Fibroblast of lung (primary cell): ENCODE measurements at regions not wholly inside any gene's neighbourhood (a gene's known extent, or its start where the extent isn't known, plus 50 kb on each side); places are given as distances from the start of the nearest gene placed in this dataset.

Experiments used
- DNase-seq, 2 donors: peaks; one replicate each; pipeline versions ENCODE4 v3.0.0 to v3.0.0-alpha.2; 2010; ENCODE audit warnings: low read depth in 2 of 2
- H2AFZ ChIP-seq: 2 replicates; pipeline ENCODE4 v1.5.1; 2012; ENCODE audit warnings: low read length, control low read depth, inconsistent platforms
- H3K27ac ChIP-seq: 2 replicates; pipeline ENCODE4 v1.5.1; 2011; ENCODE audit warnings: low read length, control low read depth; ENCODE audit not compliant: insufficient read depth
- H3K27me3 ChIP-seq: 2 replicates; pipeline ENCODE4 v1.5.1; 2011; ENCODE audit warnings: mild to moderate bottlenecking, low read length; ENCODE audit not compliant: control insufficient read depth, insufficient read depth
- H3K36me3 ChIP-seq: 2 replicates; pipeline ENCODE4 v1.5.1; 2011; ENCODE audit warnings: low read length; ENCODE audit not compliant: control insufficient read depth, insufficient read depth
- H3K4me1 ChIP-seq: 2 replicates; pipeline ENCODE4 v1.5.1; 2011; ENCODE audit warnings: low read length; ENCODE audit not compliant: control insufficient read depth, insufficient read depth; ENCODE audit errors: extremely low read depth
- H3K4me2 ChIP-seq: 2 replicates; pipeline ENCODE4 v1.5.1; 2011; ENCODE audit warnings: low read length, control low read depth; ENCODE audit not compliant: insufficient read depth; ENCODE audit errors: extremely low read depth
- H3K4me3 ChIP-seq, 4 experiments: fragments of 200-600 bp in 1 of 4; sonication (generic) in 1 of 4; replicated peaks in 1 of 4; 2 replicates each; pipeline ENCODE4 v1.5.1; 2011 to 2016; ENCODE audit warnings: low read length in 4 of 4, low read depth in 3 of 4, mild to moderate bottlenecking in 3 of 4, control low read depth in 2 of 4, inconsistent platforms in 1 of 4, mixed read lengths in 1 of 4; ENCODE audit not compliant: insufficient read depth in 1 of 4; ENCODE audit errors: control extremely low read depth in 1 of 4
- H3K79me2 ChIP-seq: 2 replicates; pipeline ENCODE4 v1.5.1; 2012; ENCODE audit warnings: mild to moderate bottlenecking, low read length, inconsistent platforms; ENCODE audit not compliant: control insufficient read depth, insufficient read depth
- H3K9ac ChIP-seq: 2 replicates; pipeline ENCODE4 v1.5.1; 2011; ENCODE audit warnings: mild to moderate bottlenecking, low read length, control low read depth; ENCODE audit not compliant: insufficient read depth
- H3K9me3 ChIP-seq: 2 replicates; pipeline ENCODE4 v1.5.1; 2012; ENCODE audit warnings: low read depth, low read length; ENCODE audit not compliant: control insufficient read depth, insufficient read depth
- H4K20me1 ChIP-seq: 2 replicates; pipeline ENCODE4 v1.5.1; 2011; ENCODE audit warnings: low read length; ENCODE audit not compliant: control insufficient read depth, insufficient read depth; ENCODE audit errors: extremely low read depth
- CTCF ChIP-seq, 2 donors: IDR thresholded peaks in 1 of 2; conservative IDR thresholded peaks in 1 of 2; 1 replicate in 1 of 2; 2 replicates in 1 of 2; pipeline ENCODE4 v1.5.1; 2011 to 2012; ENCODE audit warnings: low read length in 2 of 2, control low read depth in 1 of 2, inconsistent platforms in 1 of 2, low read depth in 1 of 2, mild to moderate bottlenecking in 1 of 2
- EZH2 ChIP-seq: IDR thresholded peaks from 2 replicates; pipeline ENCODE4 v1.5.1; 2012; ENCODE audit warnings: low read length, control low read depth, mild to moderate bottlenecking; ENCODE audit errors: missing control alignments

- no peaks in the 10 kb centered on the region for H3K27me3 ChIP-seq
- no peaks in the 10 kb centered on the region for H3K79me2 ChIP-seq
- no peak overlapping the region for H2AFZ ChIP-seq
- no peak overlapping the region for H3K4me2 ChIP-seq
- TF ChIP-seq CTCF (conservative IDR thresholded peaks at IDR 0.05 in 1 of 2, IDR thresholded peaks at IDR 0.05 in 1 of 2; ENCODE audit: low read depth in 1 of 2, low read length in 2 of 2): no peak
- no peak for TF ChIP-seq EZH2
- no peaks in the 10 kb centered on the region for H3K9me3 ChIP-seq
- no peak overlapping the region for H3K9ac ChIP-seq
- H3K36me3 ChIP-seq: no peaks in the 10 kb centered on the region
- H4K20me1 ChIP-seq: no peaks in the 10 kb centered on the region
- no peak overlapping the region for H3K27ac ChIP-seq
- H3K4me3 ChIP-seq: no peak overlapping the region
- no peak for DNase-seq
- peaks cover 6% of the 10 kb centered on the region for H3K4me1 ChIP-seq
Observed at GRCh38 chr10:44282626-44283300, 102.1 kb downstream of the CXCL12 start.

- Histone ChIP-seq H3K4me3 (no peak overlapping the region), H3K9me3 (no peaks in the 10 kb centered on the region), H3K27me3 (no peaks in the 10 kb centered on the region), H3K9ac (no peak overlapping the region), H3K27ac (no peak overlapping the region), H3K79me2 (no peaks in the 10 kb centered on the region), H2AFZ (no peak overlapping the region), H3K4me2 (no peak overlapping the region), H4K20me1 (no peaks in the 10 kb centered on the region), H3K36me3 (no peaks in the 10 kb centered on the region), H3K4me1 (peaks cover 6% of the 10 kb centered on the region)
- DNase-seq: no peak
- TF ChIP-seq CTCF (conservative IDR thresholded peaks at IDR 0.05 in 1 of 2, IDR thresholded peaks at IDR 0.05 in 1 of 2; ENCODE audit: low read depth in 1 of 2, low read length in 2 of 2) (no peak), EZH2 (no peak)
Observed at GRCh38 chr10:44281662-44282061, 103.2 kb downstream of the CXCL12 start.

- DNase-seq: no peak
- Histone ChIP-seq H3K4me3 (no peak overlapping the region), H3K4me2 (no peak overlapping the region), H2AFZ (no peak overlapping the region), H3K79me2 (no peaks in the 10 kb centered on the region), H3K9me3 (no peaks in the 10 kb centered on the region), H3K9ac (no peak overlapping the region), H4K20me1 (no peaks in the 10 kb centered on the region), H3K4me1 (peaks cover 6% of the 10 kb centered on the region), H3K36me3 (no peaks in the 10 kb centered on the region), H3K27ac (no peak overlapping the region), H3K27me3 (no peaks in the 10 kb centered on the region)
- no peak for TF ChIP-seq EZH2
- TF ChIP-seq CTCF (conservative IDR thresholded peaks at IDR 0.05 in 1 of 2, IDR thresholded peaks at IDR 0.05 in 1 of 2; ENCODE audit: low read depth in 1 of 2, low read length in 2 of 2): no peak
Observed at GRCh38 chr10:44281089-44281613, 103.7 kb downstream of the CXCL12 start.
